SK-N-SH (cell line): ENCODE measurements at regions not wholly inside any gene's neighbourhood (a gene's known extent, or its start where the extent isn't known, plus 50 kb on each side); places are given as distances from the start of the nearest gene placed in this dataset.

Experiments
- CTCF ChIA-PET: fragments of 300-600, 350-600 bp; formaldehyde crosslinking; extraction: SDS; loops from one replicate; lab custom pipeline; 2021; lab: Yijun Ruan, JAX
- POLR2A ChIA-PET: fragments of 350-600 bp; sonication (Branson Sonifier 250); formaldehyde crosslinking; extraction: SDS; loops from one replicate; lab custom pipeline; 2020; ENCODE audit warnings: antibody characterized with exemption, inconsistent platforms; lab: Yijun Ruan, JAX
- DNase-seq: peaks from one replicate; pipeline ENCODE4 v3.0.0; 2012
- H2AFZ ChIP-seq: fragments of 200-600 bp; sonication (generic); 2 replicates; pipeline ENCODE4 v1.8.1; 2016; ENCODE audit warnings: antibody characterized with exemption, mild to moderate bottlenecking, low read depth
- H3F3A ChIP-seq: fragments of 200-600 bp; sonication (generic); replicated peaks from 2 replicates; pipeline ENCODE3; 2016; ENCODE audit warnings: antibody characterized with exemption, mild to moderate bottlenecking; ENCODE audit not compliant: insufficient read depth
- H3K27ac ChIP-seq, 2 experiments: fragments of 200-500 bp in 1 of 2; fragments of 200-600 bp in 1 of 2; sonication (Bioruptor generic) in 1 of 2; sonication (generic), shearing (Covaris generic) in 1 of 2; 2 replicates each; pipeline versions ENCODE4 v1.5.1 to v1.6.1; 2014 to 2016; ENCODE audit warnings: low read depth in 2 of 2, inconsistent platforms in 1 of 2, low read length in 1 of 2, mild to moderate bottlenecking in 1 of 2, mixed read lengths in 1 of 2
- H3K27me3 ChIP-seq: fragments of 200-600 bp; sonication (generic), shearing (Covaris generic); 2 replicates; pipeline ENCODE4 v1.6.1; 2016; ENCODE audit warnings: mixed run types; ENCODE audit not compliant: insufficient read depth
- H3K36me3 ChIP-seq, 2 experiments: fragments of 200-500 bp in 1 of 2; fragments of 200-600 bp in 1 of 2; sonication (Bioruptor generic) in 1 of 2; sonication (generic) in 1 of 2; replicated peaks in 1 of 2; 2 replicates each; pipeline versions ENCODE3 to v1.5.1; 2014 to 2016; ENCODE audit warnings: low read length in 1 of 2, mild to moderate bottlenecking in 1 of 2; ENCODE audit not compliant: insufficient read depth in 2 of 2, control insufficient read depth in 1 of 2
- H3K4me1 ChIP-seq, 2 experiments: fragments of 200-500 bp in 1 of 2; fragments of 200-600 bp in 1 of 2; sonication (Bioruptor generic) in 1 of 2; sonication (generic), shearing (Covaris generic) in 1 of 2; 2 replicates each; pipeline versions ENCODE4 v1.5.1 to v1.6.1; 2014 to 2016; ENCODE audit warnings: low read depth in 1 of 2, low read length in 1 of 2, mixed run types in 1 of 2; ENCODE audit not compliant: insufficient read depth in 2 of 2, control insufficient read depth in 1 of 2
- H3K4me2 ChIP-seq: fragments of 200-600 bp; sonication (generic), shearing (Covaris generic); 2 replicates; pipeline ENCODE4 v1.6.1; 2017; ENCODE audit warnings: mixed run types
- H3K4me3 ChIP-seq, 2 experiments: fragments of 200-500 bp in 1 of 2; fragments of 200-600 bp in 1 of 2; sonication (Bioruptor generic) in 1 of 2; sonication (generic), shearing (Covaris generic) in 1 of 2; 2 replicates each; pipeline versions ENCODE4 v1.5.1 to v1.8.1; 2014 to 2016; ENCODE audit warnings: low read depth in 2 of 2, inconsistent platforms in 1 of 2, low read length in 1 of 2, mild to moderate bottlenecking in 1 of 2, mixed read lengths in 1 of 2, moderate library complexity in 1 of 2
- H3K79me2 ChIP-seq: fragments of 200-600 bp; sonication (generic); 2 replicates; pipeline ENCODE4 v1.8.1; 2017; ENCODE audit warnings: mild to moderate bottlenecking; ENCODE audit not compliant: insufficient read depth
- H3K9ac ChIP-seq: fragments of 200-600 bp; sonication (generic); 2 replicates; pipeline ENCODE4 v1.6.1; 2017; ENCODE audit warnings: mixed run types
- H3K9me2 ChIP-seq: fragments of 200-600 bp; sonication (generic); 2 replicates; pipeline ENCODE4 v1.6.1; 2017; ENCODE audit warnings: mixed run types
- H3K9me3 ChIP-seq: fragments of 200-600 bp; sonication (generic); 2 replicates; pipeline ENCODE4 v1.6.1; 2017; ENCODE audit warnings: mixed run types, mild to moderate bottlenecking, moderate library complexity
- H4K20me1 ChIP-seq: fragments of 200-600 bp; sonication (generic); 2 replicates; pipeline ENCODE4 v1.6.1; 2017; ENCODE audit warnings: mild to moderate bottlenecking, mixed run types; ENCODE audit not compliant: insufficient read depth
- CTCF ChIP-seq: fragments of 200-600 bp; sonication (generic); IDR thresholded peaks from 2 replicates; pipeline ENCODE4 v1.6.1; 2017; ENCODE audit warnings: antibody characterized with exemption, mild to moderate bottlenecking, moderate library complexity
- EP300 ChIP-seq, 2 experiments: IDR thresholded peaks; 2 replicates each; pipeline versions ENCODE4 v1.4.0 to v1.6.1; 2012; ENCODE audit warnings: borderline replicate concordance in 1 of 2, low read depth in 1 of 2, low read length in 1 of 2
- FOXJ3 ChIP-seq: sonication (generic); formaldehyde crosslinking; IDR thresholded peaks from 2 replicates; pipeline ENCODE4 v1.5.1; 2020; ENCODE audit warnings: mild to moderate bottlenecking, missing genetic modification reagents
- FOXM1 ChIP-seq: IDR thresholded peaks from 2 replicates; pipeline ENCODE4 v1.4.0; 2012; ENCODE audit warnings: low read depth, mild to moderate bottlenecking
- GABPA ChIP-seq: IDR thresholded peaks from 2 replicates; pipeline ENCODE4 v1.4.0; 2012; ENCODE audit warnings: low read depth, mild to moderate bottlenecking
- JUND ChIP-seq: IDR thresholded peaks from 2 replicates; pipeline ENCODE4 v1.4.0; 2012
- MAX ChIP-seq: IDR thresholded peaks from 2 replicates; pipeline ENCODE4 v1.4.0; 2012; ENCODE audit warnings: low read depth
- MEF2A ChIP-seq: IDR thresholded peaks from 2 replicates; pipeline ENCODE4 v1.4.0; 2012; ENCODE audit warnings: low read depth, borderline replicate concordance
- NRF1 ChIP-seq: IDR thresholded peaks from 2 replicates; pipeline ENCODE4 v1.6.1; 2012; ENCODE audit warnings: low read depth, mild to moderate bottlenecking, low read length
- POLR2AphosphoS5 ChIP-seq: IDR thresholded peaks from 2 replicates; pipeline ENCODE4 v1.6.1; 2012; ENCODE audit warnings: low read depth, low read length
- RAD21 ChIP-seq: IDR thresholded peaks from 2 replicates; pipeline ENCODE4 v1.6.1; 2012; ENCODE audit warnings: mild to moderate bottlenecking, low read length
- SIN3A ChIP-seq: IDR thresholded peaks from 2 replicates; pipeline ENCODE4 v1.6.1; 2012; ENCODE audit warnings: low read depth, mild to moderate bottlenecking, low read length, moderate library complexity, borderline replicate concordance
- TAF1 ChIP-seq: IDR thresholded peaks from 2 replicates; pipeline ENCODE4 v1.6.1; 2012; ENCODE audit warnings: low read depth, mild to moderate bottlenecking, low read length, moderate library complexity, borderline replicate concordance
- YY1 ChIP-seq: IDR thresholded peaks from 2 replicates; pipeline ENCODE4 v1.4.0; 2012; ENCODE audit warnings: low read depth, mild to moderate bottlenecking
- WGBS: methylation state at CpG from one replicate; pipeline ENCODE4 v1.1.6; 2017; ENCODE audit warnings: low lambda C conversion rate; 5-methylcytosine and 5-hydroxymethylcytosine counted together
- TF ChIP-seq, protein P1 (sequence below): IDR thresholded peaks from 2 replicates; pipeline ENCODE4 v1.6.1; 2012; ENCODE audit warnings: mild to moderate bottlenecking, low read depth, low read length, moderate library complexity
- TF ChIP-seq, protein P2 (sequence below): IDR thresholded peaks from 2 replicates; pipeline ENCODE4; 2012

GRCh38 chr6:49097116-49097515, 365.9 kb downstream of the MMUT start:
- H3K4me3 ChIP-seq = no peak overlapping the region
- no peaks in the 10 kb centered on the region for H3F3A ChIP-seq
- H4K20me1 ChIP-seq = no peaks in the 10 kb centered on the region
- ChIA-PET CTCF (no interaction called here), POLR2A (no interaction called here)
- TF ChIP-seq RAD21 = no peak
- TF ChIP-seq CTCF = no peak
- TF ChIP-seq YY1 = no peak
- no peak for TF ChIP-seq FOXJ3
- no peak for TF ChIP-seq JUND
- TF ChIP-seq EP300 (IDR thresholded peaks at IDR 0.05; ENCODE audit: borderline replicate concordance in 1 of 2, low read depth in 1 of 2, low read length in 1 of 2) = no peak
- TF ChIP-seq GABPA = no peak
- no peak for TF ChIP-seq MEF2A
- no peak for TF ChIP-seq SIN3A
- TF ChIP-seq, protein P1, sequence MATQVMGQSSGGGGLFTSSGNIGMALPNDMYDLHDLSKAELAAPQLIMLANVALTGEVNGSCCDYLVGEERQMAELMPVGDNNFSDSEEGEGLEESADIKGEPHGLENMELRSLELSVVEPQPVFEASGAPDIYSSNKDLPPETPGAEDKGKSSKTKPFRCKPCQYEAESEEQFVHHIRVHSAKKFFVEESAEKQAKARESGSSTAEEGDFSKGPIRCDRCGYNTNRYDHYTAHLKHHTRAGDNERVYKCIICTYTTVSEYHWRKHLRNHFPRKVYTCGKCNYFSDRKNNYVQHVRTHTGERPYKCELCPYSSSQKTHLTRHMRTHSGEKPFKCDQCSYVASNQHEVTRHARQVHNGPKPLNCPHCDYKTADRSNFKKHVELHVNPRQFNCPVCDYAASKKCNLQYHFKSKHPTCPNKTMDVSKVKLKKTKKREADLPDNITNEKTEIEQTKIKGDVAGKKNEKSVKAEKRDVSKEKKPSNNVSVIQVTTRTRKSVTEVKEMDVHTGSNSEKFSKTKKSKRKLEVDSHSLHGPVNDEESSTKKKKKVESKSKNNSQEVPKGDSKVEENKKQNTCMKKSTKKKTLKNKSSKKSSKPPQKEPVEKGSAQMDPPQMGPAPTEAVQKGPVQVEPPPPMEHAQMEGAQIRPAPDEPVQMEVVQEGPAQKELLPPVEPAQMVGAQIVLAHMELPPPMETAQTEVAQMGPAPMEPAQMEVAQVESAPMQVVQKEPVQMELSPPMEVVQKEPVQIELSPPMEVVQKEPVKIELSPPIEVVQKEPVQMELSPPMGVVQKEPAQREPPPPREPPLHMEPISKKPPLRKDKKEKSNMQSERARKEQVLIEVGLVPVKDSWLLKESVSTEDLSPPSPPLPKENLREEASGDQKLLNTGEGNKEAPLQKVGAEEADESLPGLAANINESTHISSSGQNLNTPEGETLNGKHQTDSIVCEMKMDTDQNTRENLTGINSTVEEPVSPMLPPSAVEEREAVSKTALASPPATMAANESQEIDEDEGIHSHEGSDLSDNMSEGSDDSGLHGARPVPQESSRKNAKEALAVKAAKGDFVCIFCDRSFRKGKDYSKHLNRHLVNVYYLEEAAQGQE = no peak
- TF ChIP-seq, protein P2, sequence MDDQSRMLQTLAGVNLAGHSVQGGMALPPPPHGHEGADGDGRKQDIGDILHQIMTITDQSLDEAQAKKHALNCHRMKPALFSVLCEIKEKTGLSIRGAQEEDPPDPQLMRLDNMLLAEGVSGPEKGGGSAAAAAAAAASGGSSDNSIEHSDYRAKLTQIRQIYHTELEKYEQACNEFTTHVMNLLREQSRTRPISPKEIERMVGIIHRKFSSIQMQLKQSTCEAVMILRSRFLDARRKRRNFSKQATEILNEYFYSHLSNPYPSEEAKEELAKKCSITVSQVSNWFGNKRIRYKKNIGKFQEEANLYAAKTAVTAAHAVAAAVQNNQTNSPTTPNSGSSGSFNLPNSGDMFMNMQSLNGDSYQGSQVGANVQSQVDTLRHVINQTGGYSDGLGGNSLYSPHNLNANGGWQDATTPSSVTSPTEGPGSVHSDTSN = no peak
- TF ChIP-seq POLR2AphosphoS5 = no peak
- TF ChIP-seq TAF1 = no peak
- no peak for TF ChIP-seq MAX
- TF ChIP-seq NRF1 = no peak
- no peak for TF ChIP-seq FOXM1
- H2AFZ ChIP-seq = no peak overlapping the region
- no peak overlapping the region for H3K27ac ChIP-seq
- H3K36me3 ChIP-seq = no peaks in the 10 kb centered on the region
- no peak overlapping the region for H3K4me2 ChIP-seq
- no peaks in the 10 kb centered on the region for H3K79me2 ChIP-seq
- H3K9ac ChIP-seq = no peak overlapping the region
- no peaks in the 10 kb centered on the region for H3K9me2 ChIP-seq
- 28% methylated on average over 2 of the region's 2 CpGs for WGBS
- H3K9me3 ChIP-seq = no peaks in the 10 kb centered on the region
- no peak for DNase-seq
- H3K4me1 ChIP-seq = no peaks in the 10 kb centered on the region
- no peaks in the 10 kb centered on the region for H3K27me3 ChIP-seq
